Hepatocyte (in vitro differentiated cells): ENCODE measurements at regions not wholly inside any gene's neighbourhood (a gene's known extent, or its start where the extent isn't known, plus 50 kb on each side); places are given as distances from the start of the nearest gene placed in this dataset.
A peak's percentile ranks its signal among the peaks of the same experiment; 100 is the strongest.

Source experiments
- DNase-seq: peaks from one replicate; pipeline ENCODE4 v3.0.0-alpha.2; 2016; ENCODE audit warnings: low spot score
- H2AFZ ChIP-seq: fragments of 200-600 bp; sonication (generic); 2 replicates; pipeline ENCODE4 v1.6.0; 2016; ENCODE audit warnings: antibody characterized with exemption, mild to moderate bottlenecking
- H3K27ac ChIP-seq: fragments of 200-600 bp; sonication (generic); 2 replicates; pipeline ENCODE4 v1.5.1; 2016; ENCODE audit warnings: mild to moderate bottlenecking
- H3K27me3 ChIP-seq: fragments of 200-600 bp; sonication (generic); 2 replicates; pipeline ENCODE4 v1.6.1; 2016
- H3K36me3 ChIP-seq: fragments of 200-600 bp; sonication (generic); replicated peaks from 2 replicates; pipeline ENCODE4 v1.5.1; 2016; ENCODE audit warnings: low read depth; ENCODE audit not compliant: insufficient read depth
- H3K4me1 ChIP-seq: fragments of 200-600 bp; sonication (generic); 2 replicates; pipeline ENCODE4 v1.5.1; 2016; ENCODE audit warnings: mild to moderate bottlenecking, moderate library complexity; ENCODE audit not compliant: insufficient read depth
- H3K4me2 ChIP-seq: fragments of 200-600 bp; sonication (generic); 2 replicates; pipeline ENCODE4 v1.6.0; 2016
- H3K4me3 ChIP-seq: fragments of 200-600 bp; sonication (generic); 2 replicates; pipeline ENCODE4 v1.5.1; 2016; ENCODE audit warnings: mild to moderate bottlenecking
- H3K79me2 ChIP-seq: fragments of 200-600 bp; sonication (generic); 2 replicates; pipeline ENCODE4 v1.6.0; 2017; ENCODE audit warnings: mild to moderate bottlenecking
- H3K9me2 ChIP-seq: fragments of 200-600 bp; sonication (generic); replicated peaks from 2 replicates; pipeline ENCODE4 v1.6.0; 2017; ENCODE audit warnings: mild to moderate bottlenecking; ENCODE audit not compliant: insufficient read depth
- H3K9me3 ChIP-seq: fragments of 200-600 bp; sonication (generic); 2 replicates; pipeline ENCODE4 v1.5.1; 2016; ENCODE audit warnings: low read depth, mild to moderate bottlenecking
- H4K20me1 ChIP-seq: fragments of 200-600 bp; sonication (generic); 2 replicates; pipeline ENCODE4 v1.6.0; 2016; ENCODE audit warnings: mild to moderate bottlenecking; ENCODE audit not compliant: insufficient read depth, poor library complexity, severe bottlenecking
- CTCF ChIP-seq: fragments of 200-600 bp; sonication (generic); IDR thresholded peaks from 2 replicates; pipeline ENCODE4 v1.5.1; 2016; ENCODE audit warnings: antibody characterized with exemption, mild to moderate bottlenecking; ENCODE audit not compliant: poor library complexity
- EZH2 ChIP-seq: fragments of 200-600 bp; sonication (generic); IDR thresholded peaks from 2 replicates; pipeline ENCODE4 v1.6.1; 2016; ENCODE audit warnings: antibody characterized with exemption, mild to moderate bottlenecking, borderline replicate concordance
- EZH2phosphoT487 ChIP-seq: fragments of 200-600 bp; sonication (generic); IDR thresholded peaks from one replicate; pipeline ENCODE4 v1.6.1; 2018; ENCODE audit warnings: antibody characterized with exemption, mild to moderate bottlenecking, low read depth, moderate library complexity; ENCODE audit not compliant: unreplicated experiment, severe bottlenecking
- WGBS: methylation state at CpG from one replicate; pipeline ENCODE4 v1.1.6; 2016; ENCODE audit warnings: low lambda C conversion rate; ENCODE audit errors: missing lambda C conversion rate; 5-methylcytosine and 5-hydroxymethylcytosine counted together

- H3K4me1 ChIP-seq: no peaks in the 10 kb centered on the region
- no peaks in the 10 kb centered on the region for H3K79me2 ChIP-seq
- H2AFZ ChIP-seq: no peak overlapping the region
- DNase-seq: no peak
- TF ChIP-seq CTCF (no peak), EZH2 (no peak), EZH2phosphoT487 (no peak)
- no peak overlapping the region for H3K4me2 ChIP-seq
- no peaks in the 10 kb centered on the region for H4K20me1 ChIP-seq
- H3K27ac ChIP-seq: no peak overlapping the region
- no peaks in the 10 kb centered on the region for H3K9me2 ChIP-seq
- H3K4me3 ChIP-seq: no peak overlapping the region
- H3K27me3 ChIP-seq: no peaks in the 10 kb centered on the region
- H3K9me3 ChIP-seq: no peaks in the 10 kb centered on the region
- no peaks in the 10 kb centered on the region for H3K36me3 ChIP-seq
- 92% methylated on average over 2 of the region's 2 CpGs for WGBS
These were observed 117.5 kb upstream of the HMGCLL1 start for GRCh38 chr6:55696501-55696900.

- no peak overlapping the region for H3K27ac ChIP-seq
- H3K4me1 ChIP-seq: no peaks in the 10 kb centered on the region
- no peaks in the 10 kb centered on the region for H3K79me2 ChIP-seq
- no peak overlapping the region for H2AFZ ChIP-seq
- no peaks in the 10 kb centered on the region for H3K9me3 ChIP-seq
- TF ChIP-seq EZH2: no peak
- no peak for TF ChIP-seq CTCF
- no peak for TF ChIP-seq EZH2phosphoT487
- H3K9me2 ChIP-seq: no peaks in the 10 kb centered on the region
- no peak overlapping the region for H3K4me3 ChIP-seq
- H4K20me1 ChIP-seq: no peaks in the 10 kb centered on the region
- H3K4me2 ChIP-seq: no peak overlapping the region
- H3K27me3 ChIP-seq: no peaks in the 10 kb centered on the region
- H3K36me3 ChIP-seq: no peaks in the 10 kb centered on the region
- WGBS: 52% methylated on average over 2 of the region's 2 CpGs
- DNase-seq: no peak
These were observed 117.0 kb upstream of the HMGCLL1 start for GRCh38 chr6:55696041-55696440.

- TF ChIP-seq CTCF: no peak
- TF ChIP-seq EZH2phosphoT487: no peak
- no peak for TF ChIP-seq EZH2
These were observed 115.8 kb upstream of the HMGCLL1 start for GRCh38 chr6:55694759-55695158.

GRCh38 chr6:55694148-55694547, 115.2 kb upstream of the HMGCLL1 start:
- no peaks in the 10 kb centered on the region for H3K9me2 ChIP-seq
- no peaks in the 10 kb centered on the region for H3K27me3 ChIP-seq
- no peaks in the 10 kb centered on the region for H3K4me1 ChIP-seq
- no peak overlapping the region for H2AFZ ChIP-seq
- no peaks in the 10 kb centered on the region for H3K79me2 ChIP-seq
- no peak overlapping the region for H3K4me2 ChIP-seq
- no peak overlapping the region for H3K4me3 ChIP-seq
- no peak for TF ChIP-seq CTCF
- TF ChIP-seq EZH2phosphoT487: no peak
- no peak for TF ChIP-seq EZH2
- no peaks in the 10 kb centered on the region for H4K20me1 ChIP-seq
- DNase-seq: peak; percentile 51
- no peaks in the 10 kb centered on the region for H3K36me3 ChIP-seq
- no peaks in the 10 kb centered on the region for H3K9me3 ChIP-seq
- WGBS: 57% methylated on average over 2 of the region's 2 CpGs
- peak overlapping the region; percentile 31 for H3K27ac ChIP-seq

More at GRCh38 chr6:55694759-55695158, 115.8 kb upstream of the HMGCLL1 start:
- Histone ChIP-seq H3K36me3 (no peaks in the 10 kb centered on the region), H3K4me3 (no peak overlapping the region), H3K27ac (no peak overlapping the region), H3K9me2 (no peaks in the 10 kb centered on the region), H2AFZ (no peak overlapping the region), H4K20me1 (no peaks in the 10 kb centered on the region), H3K79me2 (no peaks in the 10 kb centered on the region), H3K27me3 (no peaks in the 10 kb centered on the region), H3K9me3 (no peaks in the 10 kb centered on the region), H3K4me2 (no peak overlapping the region), H3K4me1 (no peaks in the 10 kb centered on the region)
- no peak for DNase-seq
